SU-DHL-6 (cell line): ENCODE measurements at regions not wholly inside any gene's neighbourhood (a gene's known extent, or its start where the extent isn't known, plus 50 kb on each side); places are given as distances from the start of the nearest gene placed in this dataset.

Source experiments
- H2AFZ ChIP-seq: fragments of 200-600 bp; sonication (generic); 2 replicates; pipeline ENCODE4 v1.6.1; 2014; ENCODE audit warnings: low read depth, mild to moderate bottlenecking, moderate library complexity, mixed read lengths, antibody characterized with exemption, low read length; ENCODE audit not compliant: severe bottlenecking
- H3F3A ChIP-seq: fragments of 200-600 bp; shearing (Covaris generic); 2 replicates; pipeline ENCODE4 v1.6.0; 2016; ENCODE audit warnings: antibody characterized with exemption, mild to moderate bottlenecking; ENCODE audit not compliant: insufficient read depth
- H3K27ac ChIP-seq: fragments of 200-600 bp; sonication (generic); 2 replicates; pipeline ENCODE4 v1.5.1; 2016; ENCODE audit warnings: low read depth, mild to moderate bottlenecking, low read length, moderate library complexity, mixed read lengths
- H3K27me3 ChIP-seq: fragments of 200-600 bp; sonication (generic), shearing (Covaris generic); 2 replicates; pipeline ENCODE4 v1.6.0; 2014; ENCODE audit warnings: mild to moderate bottlenecking, low read length
- H3K36me3 ChIP-seq: fragments of 200-600 bp; sonication (generic); 2 replicates; pipeline ENCODE4 v1.6.1; 2014; ENCODE audit warnings: mild to moderate bottlenecking, low read length, mixed read lengths
- H3K4me2 ChIP-seq: fragments of 300-600, 200-600 bp; shearing (Covaris generic), sonication (generic); 2 replicates; pipeline ENCODE4 v1.6.0; 2014; ENCODE audit warnings: low read length, low read depth, mild to moderate bottlenecking; ENCODE audit not compliant: poor library complexity, severe bottlenecking
- H3K4me3 ChIP-seq: fragments of 200-600 bp; sonication (generic); 2 replicates; pipeline ENCODE4 v1.5.1; 2014; ENCODE audit warnings: antibody characterized with exemption, low read length, mild to moderate bottlenecking, mixed read lengths; ENCODE audit not compliant: insufficient read depth, poor library complexity, severe bottlenecking
- H3K79me2 ChIP-seq: fragments of 200-600 bp; sonication (generic); 2 replicates; pipeline ENCODE4 v1.6.1; 2014; ENCODE audit warnings: mild to moderate bottlenecking, low read length, moderate library complexity; ENCODE audit not compliant: insufficient read depth
- H3K9ac ChIP-seq: fragments of 200-600 bp; sonication (generic); 2 replicates; pipeline ENCODE4 v1.7.0; 2014; ENCODE audit warnings: mild to moderate bottlenecking, low read length
- H3K9me2 ChIP-seq: fragments of 200-600 bp; sonication (generic); replicated peaks from 2 replicates; pipeline ENCODE4 v1.6.1; 2014; ENCODE audit warnings: low read length; ENCODE audit not compliant: insufficient read depth
- H3K9me3 ChIP-seq: fragments of 200-600 bp; sonication (generic); 2 replicates; pipeline ENCODE4 v1.6.1; 2014; ENCODE audit warnings: low read length, mixed read lengths; ENCODE audit not compliant: insufficient read depth
- H4K20me1 ChIP-seq: fragments of 200-600 bp; sonication (generic); 2 replicates; pipeline ENCODE4 v1.6.1; 2014; ENCODE audit warnings: low read depth, mild to moderate bottlenecking, antibody characterized with exemption, low read length, moderate library complexity, mixed read lengths
- CTCF ChIP-seq: fragments of 200-600 bp; sonication (generic); IDR thresholded peaks from one replicate; pipeline ENCODE4 v1.5.1; 2017; ENCODE audit warnings: antibody characterized with exemption, mild to moderate bottlenecking, low read length, moderate library complexity; ENCODE audit not compliant: insufficient read depth, poor library complexity, severe bottlenecking
- EZH2phosphoT487 ChIP-seq: fragments of 200-600 bp; sonication (generic), shearing (Covaris generic); conservative IDR thresholded peaks from 2 replicates; pipeline ENCODE4 v1.6.1; 2018; ENCODE audit warnings: mild to moderate bottlenecking, antibody characterized with exemption, low read length, moderate library complexity, mixed read lengths

- H3K79me2 ChIP-seq = no peaks in the 10 kb centered on the region
- no peak overlapping the region for H3K4me2 ChIP-seq
- no peak overlapping the region for H3K27ac ChIP-seq
- no peaks in the 10 kb centered on the region for H3K9me3 ChIP-seq
- H3K9ac ChIP-seq = no peak overlapping the region
- no peak overlapping the region for H3K4me3 ChIP-seq
- H3K27me3 ChIP-seq = no peaks in the 10 kb centered on the region
- no peak overlapping the region for H2AFZ ChIP-seq
- no peak for TF ChIP-seq EZH2phosphoT487
- no peaks in the 10 kb centered on the region for H4K20me1 ChIP-seq
- H3K36me3 ChIP-seq = no peaks in the 10 kb centered on the region
- no peaks in the 10 kb centered on the region for H3F3A ChIP-seq
- no peaks in the 10 kb centered on the region for H3K9me2 ChIP-seq
Observed at GRCh38 chr5:26232706-26233105, 805.7 kb downstream of the CDH9 start.

GRCh38 chr5:26231316-26231715 is 807.1 kb downstream of the CDH9 start:
- H3K36me3 ChIP-seq = no peaks in the 10 kb centered on the region
- no peak overlapping the region for H3K4me3 ChIP-seq
- H4K20me1 ChIP-seq = no peaks in the 10 kb centered on the region
- no peaks in the 10 kb centered on the region for H3K9me2 ChIP-seq
- H3K79me2 ChIP-seq = no peaks in the 10 kb centered on the region
- no peaks in the 10 kb centered on the region for H3K27me3 ChIP-seq
- H3K27ac ChIP-seq = no peak overlapping the region
- TF ChIP-seq EZH2phosphoT487 (no peak), CTCF (no peak)
- peak overlapping the region; percentile 14 for H2AFZ ChIP-seq
- no peaks in the 10 kb centered on the region for H3F3A ChIP-seq
- H3K9ac ChIP-seq = no peak overlapping the region
- no peaks in the 10 kb centered on the region for H3K9me3 ChIP-seq
- no peak overlapping the region for H3K4me2 ChIP-seq

- no peaks in the 10 kb centered on the region for H3K27me3 ChIP-seq
- H3K9me2 ChIP-seq = no peaks in the 10 kb centered on the region
- no peak overlapping the region for H3K4me2 ChIP-seq
- H3K4me3 ChIP-seq = no peak overlapping the region
- no peaks in the 10 kb centered on the region for H4K20me1 ChIP-seq
- no peak overlapping the region for H3K27ac ChIP-seq
- no peak overlapping the region for H3K9ac ChIP-seq
- no peaks in the 10 kb centered on the region for H3K36me3 ChIP-seq
- no peaks in the 10 kb centered on the region for H3K9me3 ChIP-seq
- H3F3A ChIP-seq = no peaks in the 10 kb centered on the region
- no peaks in the 10 kb centered on the region for H3K79me2 ChIP-seq
- TF ChIP-seq EZH2phosphoT487 (no peak), CTCF (no peak)
- H2AFZ ChIP-seq = no peak overlapping the region
Observed at GRCh38 chr5:26229848-26230247, 808.5 kb downstream of the CDH9 start.

- no peaks in the 10 kb centered on the region for H3K79me2 ChIP-seq
- no peaks in the 10 kb centered on the region for H3K36me3 ChIP-seq
- H3K27me3 ChIP-seq = no peaks in the 10 kb centered on the region
- H3F3A ChIP-seq = no peaks in the 10 kb centered on the region
- H3K9ac ChIP-seq = no peak overlapping the region
- H2AFZ ChIP-seq = no peak overlapping the region
- no peak overlapping the region for H3K27ac ChIP-seq
- no peaks in the 10 kb centered on the region for H3K9me2 ChIP-seq
- no peak overlapping the region for H3K4me2 ChIP-seq
- H3K4me3 ChIP-seq = no peak overlapping the region
- no peaks in the 10 kb centered on the region for H4K20me1 ChIP-seq
- H3K9me3 ChIP-seq = no peaks in the 10 kb centered on the region
- TF ChIP-seq CTCF (no peak), EZH2phosphoT487 (no peak)
Observed at GRCh38 chr5:26227245-26227644, 811.1 kb downstream of the CDH9 start.
